ENCODE measurements at regions not wholly inside any gene's neighbourhood (a gene's known extent, or its start where the extent isn't known, plus 50 kb on each side); places are given as distances from the start of the nearest gene placed in this dataset.

DNA sequence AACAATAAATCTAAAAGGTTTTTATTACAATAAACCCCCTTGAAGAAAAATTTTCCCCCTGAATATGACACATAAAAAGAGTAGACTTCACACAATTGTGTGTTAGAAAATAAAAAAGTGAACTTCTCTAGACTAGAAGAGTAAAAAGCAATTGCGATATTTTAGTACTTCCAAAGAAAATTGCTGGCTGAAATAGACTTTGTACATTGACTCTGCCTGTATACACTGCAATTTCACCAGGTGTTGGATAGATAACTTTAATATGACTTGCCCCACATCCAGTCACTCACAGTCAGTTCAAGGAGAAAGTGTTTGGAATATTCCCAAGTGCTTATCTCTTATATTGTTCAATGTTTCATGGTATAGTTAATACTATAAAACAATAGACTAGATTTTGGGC is 1780.1 kb upstream of the PCDH20 start (continued):
- TF ChIP-seq, protein P1, sequence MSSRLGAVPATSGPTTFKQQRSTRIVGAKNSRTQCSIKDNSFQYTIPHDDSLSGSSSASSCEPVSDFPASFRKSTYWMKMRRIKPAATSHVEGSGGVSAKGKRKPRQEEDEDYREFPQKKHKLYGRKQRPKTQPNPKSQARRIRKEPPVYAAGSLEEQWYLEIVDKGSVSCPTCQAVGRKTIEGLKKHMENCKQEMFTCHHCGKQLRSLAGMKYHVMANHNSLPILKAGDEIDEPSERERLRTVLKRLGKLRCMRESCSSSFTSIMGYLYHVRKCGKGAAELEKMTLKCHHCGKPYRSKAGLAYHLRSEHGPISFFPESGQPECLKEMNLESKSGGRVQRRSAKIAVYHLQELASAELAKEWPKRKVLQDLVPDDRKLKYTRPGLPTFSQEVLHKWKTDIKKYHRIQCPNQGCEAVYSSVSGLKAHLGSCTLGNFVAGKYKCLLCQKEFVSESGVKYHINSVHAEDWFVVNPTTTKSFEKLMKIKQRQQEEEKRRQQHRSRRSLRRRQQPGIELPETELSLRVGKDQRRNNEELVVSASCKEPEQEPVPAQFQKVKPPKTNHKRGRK (CRISPR knock-in tag; IDR thresholded peaks at IDR 0.05; ENCODE audit: borderline replicate concordance): no peak
- TF ChIP-seq ZNF671 (CRISPR knock-in tag; IDR thresholded peaks at IDR 0.05) (no peak), TEAD1 (CRISPR knock-in tag; IDR thresholded peaks at IDR 0.05) (no peak), ATF1 (CRISPR knock-in tag; IDR thresholded peaks at IDR 0.05) (no peak), CREM (CRISPR knock-in tag; IDR thresholded peaks at IDR 0.05) (no peak), CBFB (CRISPR knock-in tag; IDR thresholded peaks at IDR 0.05; ENCODE audit: low read depth) (no peak)

DNA sequence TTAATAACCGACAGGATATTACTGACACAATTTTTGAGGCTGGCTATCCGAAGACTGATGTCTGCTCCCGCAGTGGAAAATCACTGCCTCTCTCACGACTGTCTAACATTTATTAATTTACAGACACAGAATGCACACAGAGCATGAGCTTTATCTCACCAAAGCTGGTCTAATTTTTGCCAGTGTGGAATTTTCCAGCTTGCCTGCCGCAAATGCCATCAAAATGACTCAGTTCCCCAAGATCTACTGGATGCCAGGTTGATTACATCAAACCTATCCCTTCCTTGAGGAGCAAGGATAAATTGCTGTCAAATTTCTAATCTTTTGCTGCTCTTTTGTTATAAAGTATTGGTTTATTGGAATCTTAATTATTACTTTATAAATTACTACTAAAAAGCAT is 1775.1 kb upstream of the PCDH20 start:
- Mint-ChIP-seq H3K4me1 (peaks cover 18% of the 10 kb centered on the region), H3K36me3 (no peaks in the 10 kb centered on the region), H3K27ac (no peak overlapping the region), H3K9me3 (no peaks in the 10 kb centered on the region), H3K27me3 (ENCODE audit: low read depth) (no peaks in the 10 kb centered on the region), H3K4me3 (no peak overlapping the region)
- ChIA-PET POLR2A (no interaction called here), CTCF (no interaction called here)
- no peak for ATAC-seq
- DNase-seq (ENCODE audit: low spot score): no peak
- TF ChIP-seq, protein P2, sequence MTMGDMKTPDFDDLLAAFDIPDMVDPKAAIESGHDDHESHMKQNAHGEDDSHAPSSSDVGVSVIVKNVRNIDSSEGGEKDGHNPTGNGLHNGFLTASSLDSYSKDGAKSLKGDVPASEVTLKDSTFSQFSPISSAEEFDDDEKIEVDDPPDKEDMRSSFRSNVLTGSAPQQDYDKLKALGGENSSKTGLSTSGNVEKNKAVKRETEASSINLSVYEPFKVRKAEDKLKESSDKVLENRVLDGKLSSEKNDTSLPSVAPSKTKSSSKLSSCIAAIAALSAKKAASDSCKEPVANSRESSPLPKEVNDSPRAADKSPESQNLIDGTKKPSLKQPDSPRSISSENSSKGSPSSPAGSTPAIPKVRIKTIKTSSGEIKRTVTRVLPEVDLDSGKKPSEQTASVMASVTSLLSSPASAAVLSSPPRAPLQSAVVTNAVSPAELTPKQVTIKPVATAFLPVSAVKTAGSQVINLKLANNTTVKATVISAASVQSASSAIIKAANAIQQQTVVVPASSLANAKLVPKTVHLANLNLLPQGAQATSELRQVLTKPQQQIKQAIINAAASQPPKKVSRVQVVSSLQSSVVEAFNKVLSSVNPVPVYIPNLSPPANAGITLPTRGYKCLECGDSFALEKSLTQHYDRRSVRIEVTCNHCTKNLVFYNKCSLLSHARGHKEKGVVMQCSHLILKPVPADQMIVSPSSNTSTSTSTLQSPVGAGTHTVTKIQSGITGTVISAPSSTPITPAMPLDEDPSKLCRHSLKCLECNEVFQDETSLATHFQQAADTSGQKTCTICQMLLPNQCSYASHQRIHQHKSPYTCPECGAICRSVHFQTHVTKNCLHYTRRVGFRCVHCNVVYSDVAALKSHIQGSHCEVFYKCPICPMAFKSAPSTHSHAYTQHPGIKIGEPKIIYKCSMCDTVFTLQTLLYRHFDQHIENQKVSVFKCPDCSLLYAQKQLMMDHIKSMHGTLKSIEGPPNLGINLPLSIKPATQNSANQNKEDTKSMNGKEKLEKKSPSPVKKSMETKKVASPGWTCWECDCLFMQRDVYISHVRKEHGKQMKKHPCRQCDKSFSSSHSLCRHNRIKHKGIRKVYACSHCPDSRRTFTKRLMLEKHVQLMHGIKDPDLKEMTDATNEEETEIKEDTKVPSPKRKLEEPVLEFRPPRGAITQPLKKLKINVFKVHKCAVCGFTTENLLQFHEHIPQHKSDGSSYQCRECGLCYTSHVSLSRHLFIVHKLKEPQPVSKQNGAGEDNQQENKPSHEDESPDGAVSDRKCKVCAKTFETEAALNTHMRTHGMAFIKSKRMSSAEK (CRISPR knock-in tag; IDR thresholded peaks at IDR 0.05; ENCODE audit: borderline replicate concordance): no peak
- TF ChIP-seq ESRRA (CRISPR knock-in tag; IDR thresholded peaks at IDR 0.05; ENCODE audit: borderline replicate concordance): no peak
- TF ChIP-seq, protein P3, sequence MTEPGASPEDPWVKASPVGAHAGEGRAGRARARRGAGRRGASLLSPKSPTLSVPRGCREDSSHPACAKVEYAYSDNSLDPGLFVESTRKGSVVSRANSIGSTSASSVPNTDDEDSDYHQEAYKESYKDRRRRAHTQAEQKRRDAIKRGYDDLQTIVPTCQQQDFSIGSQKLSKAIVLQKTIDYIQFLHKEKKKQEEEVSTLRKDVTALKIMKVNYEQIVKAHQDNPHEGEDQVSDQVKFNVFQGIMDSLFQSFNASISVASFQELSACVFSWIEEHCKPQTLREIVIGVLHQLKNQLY (CRISPR knock-in tag; IDR thresholded peaks at IDR 0.05): no peak
- TF ChIP-seq, protein P4, sequence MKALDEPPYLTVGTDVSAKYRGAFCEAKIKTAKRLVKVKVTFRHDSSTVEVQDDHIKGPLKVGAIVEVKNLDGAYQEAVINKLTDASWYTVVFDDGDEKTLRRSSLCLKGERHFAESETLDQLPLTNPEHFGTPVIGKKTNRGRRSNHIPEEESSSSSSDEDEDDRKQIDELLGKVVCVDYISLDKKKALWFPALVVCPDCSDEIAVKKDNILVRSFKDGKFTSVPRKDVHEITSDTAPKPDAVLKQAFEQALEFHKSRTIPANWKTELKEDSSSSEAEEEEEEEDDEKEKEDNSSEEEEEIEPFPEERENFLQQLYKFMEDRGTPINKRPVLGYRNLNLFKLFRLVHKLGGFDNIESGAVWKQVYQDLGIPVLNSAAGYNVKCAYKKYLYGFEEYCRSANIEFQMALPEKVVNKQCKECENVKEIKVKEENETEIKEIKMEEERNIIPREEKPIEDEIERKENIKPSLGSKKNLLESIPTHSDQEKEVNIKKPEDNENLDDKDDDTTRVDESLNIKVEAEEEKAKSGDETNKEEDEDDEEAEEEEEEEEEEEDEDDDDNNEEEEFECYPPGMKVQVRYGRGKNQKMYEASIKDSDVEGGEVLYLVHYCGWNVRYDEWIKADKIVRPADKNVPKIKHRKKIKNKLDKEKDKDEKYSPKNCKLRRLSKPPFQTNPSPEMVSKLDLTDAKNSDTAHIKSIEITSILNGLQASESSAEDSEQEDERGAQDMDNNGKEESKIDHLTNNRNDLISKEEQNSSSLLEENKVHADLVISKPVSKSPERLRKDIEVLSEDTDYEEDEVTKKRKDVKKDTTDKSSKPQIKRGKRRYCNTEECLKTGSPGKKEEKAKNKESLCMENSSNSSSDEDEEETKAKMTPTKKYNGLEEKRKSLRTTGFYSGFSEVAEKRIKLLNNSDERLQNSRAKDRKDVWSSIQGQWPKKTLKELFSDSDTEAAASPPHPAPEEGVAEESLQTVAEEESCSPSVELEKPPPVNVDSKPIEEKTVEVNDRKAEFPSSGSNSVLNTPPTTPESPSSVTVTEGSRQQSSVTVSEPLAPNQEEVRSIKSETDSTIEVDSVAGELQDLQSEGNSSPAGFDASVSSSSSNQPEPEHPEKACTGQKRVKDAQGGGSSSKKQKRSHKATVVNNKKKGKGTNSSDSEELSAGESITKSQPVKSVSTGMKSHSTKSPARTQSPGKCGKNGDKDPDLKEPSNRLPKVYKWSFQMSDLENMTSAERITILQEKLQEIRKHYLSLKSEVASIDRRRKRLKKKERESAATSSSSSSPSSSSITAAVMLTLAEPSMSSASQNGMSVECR (CRISPR knock-in tag; IDR thresholded peaks at IDR 0.05; ENCODE audit: borderline replicate concordance): no peak
- TF ChIP-seq ZNF232 (CRISPR knock-in tag; IDR thresholded peaks at IDR 0.05): no peak
- TF ChIP-seq, protein P5, sequence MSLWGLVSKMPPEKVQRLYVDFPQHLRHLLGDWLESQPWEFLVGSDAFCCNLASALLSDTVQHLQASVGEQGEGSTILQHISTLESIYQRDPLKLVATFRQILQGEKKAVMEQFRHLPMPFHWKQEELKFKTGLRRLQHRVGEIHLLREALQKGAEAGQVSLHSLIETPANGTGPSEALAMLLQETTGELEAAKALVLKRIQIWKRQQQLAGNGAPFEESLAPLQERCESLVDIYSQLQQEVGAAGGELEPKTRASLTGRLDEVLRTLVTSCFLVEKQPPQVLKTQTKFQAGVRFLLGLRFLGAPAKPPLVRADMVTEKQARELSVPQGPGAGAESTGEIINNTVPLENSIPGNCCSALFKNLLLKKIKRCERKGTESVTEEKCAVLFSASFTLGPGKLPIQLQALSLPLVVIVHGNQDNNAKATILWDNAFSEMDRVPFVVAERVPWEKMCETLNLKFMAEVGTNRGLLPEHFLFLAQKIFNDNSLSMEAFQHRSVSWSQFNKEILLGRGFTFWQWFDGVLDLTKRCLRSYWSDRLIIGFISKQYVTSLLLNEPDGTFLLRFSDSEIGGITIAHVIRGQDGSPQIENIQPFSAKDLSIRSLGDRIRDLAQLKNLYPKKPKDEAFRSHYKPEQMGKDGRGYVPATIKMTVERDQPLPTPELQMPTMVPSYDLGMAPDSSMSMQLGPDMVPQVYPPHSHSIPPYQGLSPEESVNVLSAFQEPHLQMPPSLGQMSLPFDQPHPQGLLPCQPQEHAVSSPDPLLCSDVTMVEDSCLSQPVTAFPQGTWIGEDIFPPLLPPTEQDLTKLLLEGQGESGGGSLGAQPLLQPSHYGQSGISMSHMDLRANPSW (CRISPR knock-in tag; conservative IDR thresholded peaks at IDR 0.05; ENCODE audit: low read depth): no peak
- TF ChIP-seq MXD4 (CRISPR knock-in tag; IDR thresholded peaks at IDR 0.05; ENCODE audit: borderline replicate concordance): no peak
- TF ChIP-seq, protein P6, sequence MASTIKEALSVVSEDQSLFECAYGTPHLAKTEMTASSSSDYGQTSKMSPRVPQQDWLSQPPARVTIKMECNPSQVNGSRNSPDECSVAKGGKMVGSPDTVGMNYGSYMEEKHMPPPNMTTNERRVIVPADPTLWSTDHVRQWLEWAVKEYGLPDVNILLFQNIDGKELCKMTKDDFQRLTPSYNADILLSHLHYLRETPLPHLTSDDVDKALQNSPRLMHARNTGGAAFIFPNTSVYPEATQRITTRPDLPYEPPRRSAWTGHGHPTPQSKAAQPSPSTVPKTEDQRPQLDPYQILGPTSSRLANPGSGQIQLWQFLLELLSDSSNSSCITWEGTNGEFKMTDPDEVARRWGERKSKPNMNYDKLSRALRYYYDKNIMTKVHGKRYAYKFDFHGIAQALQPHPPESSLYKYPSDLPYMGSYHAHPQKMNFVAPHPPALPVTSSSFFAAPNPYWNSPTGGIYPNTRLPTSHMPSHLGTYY (CRISPR knock-in tag; IDR thresholded peaks at IDR 0.05): no peak
- TF ChIP-seq, protein P7, sequence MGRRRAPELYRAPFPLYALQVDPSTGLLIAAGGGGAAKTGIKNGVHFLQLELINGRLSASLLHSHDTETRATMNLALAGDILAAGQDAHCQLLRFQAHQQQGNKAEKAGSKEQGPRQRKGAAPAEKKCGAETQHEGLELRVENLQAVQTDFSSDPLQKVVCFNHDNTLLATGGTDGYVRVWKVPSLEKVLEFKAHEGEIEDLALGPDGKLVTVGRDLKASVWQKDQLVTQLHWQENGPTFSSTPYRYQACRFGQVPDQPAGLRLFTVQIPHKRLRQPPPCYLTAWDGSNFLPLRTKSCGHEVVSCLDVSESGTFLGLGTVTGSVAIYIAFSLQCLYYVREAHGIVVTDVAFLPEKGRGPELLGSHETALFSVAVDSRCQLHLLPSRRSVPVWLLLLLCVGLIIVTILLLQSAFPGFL (CRISPR knock-in tag; IDR thresholded peaks at IDR 0.05; ENCODE audit: borderline replicate concordance): no peak
- no peak for TF ChIP-seq NFE2L1 (CRISPR knock-in tag; IDR thresholded peaks at IDR 0.05)
- no peak for TF ChIP-seq NR2C2 (CRISPR knock-in tag; IDR thresholded peaks at IDR 0.05)
- TF ChIP-seq GRHL2 (CRISPR knock-in tag; IDR thresholded peaks at IDR 0.05; ENCODE audit: insufficient replicate concordance, severe bottlenecking): no peak
- TF ChIP-seq, protein P8, sequence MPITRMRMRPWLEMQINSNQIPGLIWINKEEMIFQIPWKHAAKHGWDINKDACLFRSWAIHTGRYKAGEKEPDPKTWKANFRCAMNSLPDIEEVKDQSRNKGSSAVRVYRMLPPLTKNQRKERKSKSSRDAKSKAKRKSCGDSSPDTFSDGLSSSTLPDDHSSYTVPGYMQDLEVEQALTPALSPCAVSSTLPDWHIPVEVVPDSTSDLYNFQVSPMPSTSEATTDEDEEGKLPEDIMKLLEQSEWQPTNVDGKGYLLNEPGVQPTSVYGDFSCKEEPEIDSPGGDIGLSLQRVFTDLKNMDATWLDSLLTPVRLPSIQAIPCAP (CRISPR knock-in tag; IDR thresholded peaks at IDR 0.05): no peak
- TF ChIP-seq FOXP1 (CRISPR knock-in tag; IDR thresholded peaks at IDR 0.05; ENCODE audit: borderline replicate concordance): no peak
